ENCODE measurements at regions not wholly inside any gene's neighbourhood (a gene's known extent, or its start where the extent isn't known, plus 50 kb on each side); places are given as distances from the start of the nearest gene placed in this dataset.

DNA sequence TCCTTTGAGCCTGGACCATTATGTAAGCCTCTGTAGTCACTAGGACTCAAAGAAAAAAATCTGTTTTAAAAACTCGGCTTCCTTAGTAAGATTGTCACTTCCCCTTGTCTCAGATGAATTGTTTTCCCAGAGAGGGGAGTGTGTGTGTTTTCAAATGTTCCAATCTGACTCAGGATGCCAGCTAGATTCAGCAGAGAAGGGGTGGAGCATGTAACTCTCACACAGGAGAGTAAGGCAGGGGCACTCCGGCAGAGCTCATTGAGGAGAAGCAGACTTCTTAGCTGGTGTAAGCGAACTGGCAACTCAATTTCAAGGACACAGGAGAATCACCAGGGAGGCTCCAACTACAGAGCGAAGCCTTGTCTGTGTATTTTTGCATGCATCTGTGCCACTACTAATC lies 623.2 kb downstream of the LMO4 start:
- Histone ChIP-seq H3K9me3 (ENCODE audit: control insufficient read depth in 3 of 3, low read length in 3 of 3) (no peaks in the 10 kb centered on the region), H3K4me1 (ENCODE audit: control insufficient read depth in 3 of 3, insufficient read depth in 3 of 3, low read length in 3 of 3) (peaks cover 0 to 4% (median 0%) of the 10 kb centered on the region in 3 donors), H3K36me3 (ENCODE audit: control insufficient read depth in 3 of 3, insufficient read depth in 3 of 3, low read length in 3 of 3) (no peaks in the 10 kb centered on the region), H3K27ac (ENCODE audit: low read depth, low read length) (no peak overlapping the region), H3K27me3 (ENCODE audit: control insufficient read depth in 3 of 3, insufficient read depth in 3 of 3, low read length in 3 of 3) (peaks cover 0 to 2% (median 0%) of the 10 kb centered on the region in 3 donors), H3K9ac (ENCODE audit: low read depth in 1 of 3, low read length in 3 of 3) (no peak overlapping the region), H3K4me3 (ENCODE audit: low read length in 3 of 3) (no peak overlapping the region)

DNA sequence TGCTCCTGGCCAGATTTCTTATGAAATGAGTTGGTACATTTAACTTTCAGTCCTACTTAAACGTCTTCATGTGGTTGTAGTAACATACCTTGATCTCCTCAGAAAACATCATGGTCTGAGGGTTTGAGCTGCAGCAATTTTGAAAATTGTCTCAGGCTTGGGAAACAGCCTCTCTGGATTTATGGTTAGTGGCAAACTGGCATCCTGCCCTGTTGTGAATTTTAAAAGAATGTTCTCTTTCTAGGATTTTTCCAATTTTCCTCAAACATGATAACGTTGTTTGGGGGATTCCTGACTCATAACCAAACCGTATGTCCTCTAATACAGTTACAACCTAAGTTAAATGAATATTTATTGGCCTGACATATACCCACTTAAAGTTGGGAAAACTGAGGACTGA lies 624.4 kb downstream of the LMO4 start:
- Histone ChIP-seq H3K36me3 (ENCODE audit: control insufficient read depth in 3 of 3, insufficient read depth in 3 of 3, low read length in 3 of 3) (no peaks in the 10 kb centered on the region), H3K27ac (ENCODE audit: low read depth, low read length) (no peak overlapping the region), H3K4me1 (ENCODE audit: control insufficient read depth in 3 of 3, insufficient read depth in 3 of 3, low read length in 3 of 3) (peaks cover 0 to 4% (median 0%) of the 10 kb centered on the region in 3 donors), H3K9ac (ENCODE audit: low read depth in 1 of 3, low read length in 3 of 3) (no peak overlapping the region), H3K27me3 (ENCODE audit: control insufficient read depth in 3 of 3, insufficient read depth in 3 of 3, low read length in 3 of 3) (peaks cover 0 to 2% (median 0%) of the 10 kb centered on the region in 3 donors), H3K9me3 (ENCODE audit: control insufficient read depth in 3 of 3, low read length in 3 of 3) (no peaks in the 10 kb centered on the region), H3K4me3 (ENCODE audit: low read length in 3 of 3) (no peak overlapping the region)

DNA sequence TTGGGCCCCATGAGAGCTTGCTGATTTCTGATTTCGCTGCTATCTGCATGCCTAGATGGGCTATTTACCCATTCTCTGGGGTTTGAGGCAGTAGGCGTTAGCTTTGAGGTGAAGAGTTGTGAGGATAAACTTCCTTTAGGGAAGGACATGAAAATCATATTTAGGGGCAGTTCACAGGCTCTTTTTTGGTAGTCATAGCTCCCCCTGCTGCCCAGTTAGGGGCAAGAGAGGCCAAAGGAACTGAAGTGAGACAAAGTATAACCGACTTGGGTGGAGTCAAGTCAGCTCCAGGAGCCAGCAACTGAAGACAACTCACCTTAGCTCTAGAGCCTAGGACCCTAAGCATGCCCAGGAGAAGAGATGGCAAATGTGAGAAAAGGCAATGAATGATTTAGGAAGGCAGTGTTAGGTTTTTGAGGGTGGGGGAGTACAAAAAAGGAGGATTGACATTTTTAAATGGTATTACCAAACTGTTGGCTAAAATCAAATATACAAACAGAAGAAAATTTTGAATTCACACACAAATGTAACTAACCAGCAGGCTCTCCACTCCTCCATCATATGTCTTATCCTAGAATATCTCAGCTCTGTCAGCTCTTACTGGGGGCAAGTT lies 625.2 kb downstream of the LMO4 start:
- Histone ChIP-seq H3K9me3 (ENCODE audit: control insufficient read depth in 3 of 3, low read length in 3 of 3) (no peaks in the 10 kb centered on the region), H3K27ac (ENCODE audit: low read depth, low read length) (no peak overlapping the region), H3K4me1 (ENCODE audit: control insufficient read depth in 3 of 3, insufficient read depth in 3 of 3, low read length in 3 of 3) (peaks cover 0 to 4% (median 0%) of the 10 kb centered on the region in 3 donors), H3K36me3 (ENCODE audit: control insufficient read depth in 3 of 3, insufficient read depth in 3 of 3, low read length in 3 of 3) (no peaks in the 10 kb centered on the region), H3K9ac (ENCODE audit: low read depth in 1 of 3, low read length in 3 of 3) (no peak overlapping the region), H3K27me3 (ENCODE audit: control insufficient read depth in 3 of 3, insufficient read depth in 3 of 3, low read length in 3 of 3) (peaks cover 0 to 2% (median 0%) of the 10 kb centered on the region in 3 donors), H3K4me3 (ENCODE audit: low read length in 3 of 3) (no peak overlapping the region)

DNA sequence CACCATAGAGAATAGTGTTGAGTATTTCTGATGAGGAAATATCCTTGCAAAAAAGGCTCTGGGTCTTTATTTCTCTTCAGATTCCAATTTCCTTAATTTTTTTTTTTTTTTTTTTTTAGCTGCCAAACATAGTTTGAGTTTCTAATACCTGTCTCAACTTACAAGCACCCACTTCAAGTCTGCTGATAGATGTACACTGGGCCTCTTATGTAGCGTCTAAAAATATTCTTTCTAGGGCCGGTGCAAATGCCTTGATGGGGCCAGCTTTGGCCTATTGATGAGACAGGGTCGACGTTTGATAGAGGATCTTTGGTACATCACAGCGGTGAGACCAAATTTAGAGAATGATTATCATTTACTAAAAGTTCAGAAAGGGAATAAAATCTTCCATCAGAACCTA lies 626.4 kb downstream of the LMO4 start:
- H3K36me3 ChIP-seq (ENCODE audit: control insufficient read depth in 3 of 3, insufficient read depth in 3 of 3, low read length in 3 of 3) = no peaks in the 10 kb centered on the region
- H3K27ac ChIP-seq (ENCODE audit: low read depth, low read length) = no peak overlapping the region
- peaks cover 0 to 4% (median 0%) of the 10 kb centered on the region in 3 donors for H3K4me1 ChIP-seq (ENCODE audit: control insufficient read depth in 3 of 3, insufficient read depth in 3 of 3, low read length in 3 of 3)
- H3K27me3 ChIP-seq (ENCODE audit: control insufficient read depth in 3 of 3, insufficient read depth in 3 of 3, low read length in 3 of 3) = peaks cover 0 to 2% (median 2%) of the 10 kb centered on the region in 3 donors
- no peaks in the 10 kb centered on the region for H3K9me3 ChIP-seq (ENCODE audit: control insufficient read depth in 3 of 3, low read length in 3 of 3)
- no peak overlapping the region for H3K9ac ChIP-seq (ENCODE audit: low read depth in 1 of 3, low read length in 3 of 3)
- H3K4me3 ChIP-seq (ENCODE audit: low read length in 3 of 3) = no peak overlapping the region

DNA sequence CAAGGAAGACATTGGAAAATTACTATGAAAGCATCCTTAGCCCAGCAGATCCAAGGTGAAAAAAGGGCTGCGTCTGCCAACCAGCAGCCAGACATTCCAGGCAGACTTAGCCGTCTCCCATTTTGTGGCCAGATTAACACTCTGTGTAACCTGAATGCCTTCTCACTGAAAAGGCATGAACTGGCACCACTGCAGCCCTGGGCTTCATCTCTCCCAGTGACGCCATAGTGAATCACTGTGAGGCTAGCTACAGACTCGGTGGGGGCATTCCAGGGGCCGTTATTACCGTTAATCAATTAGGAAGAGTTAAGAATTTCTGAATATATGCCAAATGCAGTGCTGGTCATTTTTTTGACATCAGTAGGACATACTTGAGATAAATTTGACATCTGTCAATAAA lies 627.4 kb downstream of the LMO4 start:
- H3K27me3 ChIP-seq (ENCODE audit: control insufficient read depth in 3 of 3, insufficient read depth in 3 of 3, low read length in 3 of 3) = peaks cover 0 to 2% (median 0%) of the 10 kb centered on the region in 3 donors
- H3K27ac ChIP-seq (ENCODE audit: low read depth, low read length) = no peak overlapping the region
- peaks cover 0 to 4% (median 0%) of the 10 kb centered on the region in 3 donors for H3K4me1 ChIP-seq (ENCODE audit: control insufficient read depth in 3 of 3, insufficient read depth in 3 of 3, low read length in 3 of 3)
- H3K9ac ChIP-seq (ENCODE audit: low read depth in 1 of 3, low read length in 3 of 3) = no peak overlapping the region
- no peaks in the 10 kb centered on the region for H3K9me3 ChIP-seq (ENCODE audit: control insufficient read depth in 3 of 3, low read length in 3 of 3)
- H3K36me3 ChIP-seq (ENCODE audit: control insufficient read depth in 3 of 3, insufficient read depth in 3 of 3, low read length in 3 of 3) = no peaks in the 10 kb centered on the region
- no peak overlapping the region for H3K4me3 ChIP-seq (ENCODE audit: low read length in 3 of 3)

DNA sequence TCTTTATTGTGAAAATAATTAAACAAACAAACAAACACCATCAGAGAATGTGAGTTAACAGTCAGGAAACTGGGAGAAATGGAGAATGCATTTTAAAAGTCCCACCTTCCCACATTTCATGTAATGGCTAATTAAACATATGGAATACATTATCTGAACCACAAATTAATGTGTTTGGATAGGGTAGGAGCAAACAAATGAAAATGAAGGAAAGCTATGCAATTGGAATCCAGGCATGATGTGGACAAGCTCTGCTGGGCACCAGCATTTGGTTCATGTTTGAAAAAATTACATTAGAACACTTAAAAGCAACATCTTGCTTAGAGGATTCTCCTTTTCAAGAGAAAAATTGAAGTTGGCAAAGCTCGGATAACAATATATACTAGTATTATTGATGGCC lies 628.1 kb downstream of the LMO4 start:
- Histone ChIP-seq H3K36me3 (ENCODE audit: control insufficient read depth in 3 of 3, insufficient read depth in 3 of 3, low read length in 3 of 3) (no peaks in the 10 kb centered on the region), H3K27me3 (ENCODE audit: control insufficient read depth in 3 of 3, insufficient read depth in 3 of 3, low read length in 3 of 3) (peaks cover 0 to 2% (median 0%) of the 10 kb centered on the region in 3 donors), H3K4me1 (ENCODE audit: control insufficient read depth in 3 of 3, insufficient read depth in 3 of 3, low read length in 3 of 3) (peaks cover 0 to 4% (median 0%) of the 10 kb centered on the region in 3 donors), H3K4me3 (ENCODE audit: low read length in 3 of 3) (no peak overlapping the region), H3K9ac (ENCODE audit: low read depth in 1 of 3, low read length in 3 of 3) (no peak overlapping the region), H3K27ac (ENCODE audit: low read depth, low read length) (no peak overlapping the region), H3K9me3 (ENCODE audit: control insufficient read depth in 3 of 3, low read length in 3 of 3) (no peaks in the 10 kb centered on the region)

DNA sequence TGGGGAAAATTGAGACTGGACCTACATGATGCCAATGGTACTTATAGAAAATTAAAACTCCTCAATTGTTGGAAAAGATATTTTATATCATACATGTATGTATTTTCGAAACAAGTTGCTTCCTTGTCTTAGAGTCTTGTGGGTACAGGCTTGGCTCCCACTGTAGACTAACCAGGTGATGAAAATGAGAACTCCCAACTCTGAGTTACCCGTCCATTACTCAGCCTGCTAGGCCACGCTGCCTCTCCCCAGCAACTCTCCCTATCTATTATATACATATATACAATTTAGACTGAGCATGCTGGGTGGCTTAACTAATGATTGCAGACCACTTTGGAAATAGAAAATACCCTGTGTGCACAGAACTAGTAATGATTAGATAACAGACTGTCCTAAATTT lies 628.7 kb downstream of the LMO4 start:
- Histone ChIP-seq H3K27ac (ENCODE audit: low read depth, low read length) (no peak overlapping the region), H3K9me3 (ENCODE audit: control insufficient read depth in 3 of 3, low read length in 3 of 3) (no peaks in the 10 kb centered on the region), H3K36me3 (ENCODE audit: control insufficient read depth in 3 of 3, insufficient read depth in 3 of 3, low read length in 3 of 3) (no peaks in the 10 kb centered on the region), H3K9ac (ENCODE audit: low read depth in 1 of 3, low read length in 3 of 3) (no peak overlapping the region), H3K4me3 (ENCODE audit: low read length in 3 of 3) (no peak overlapping the region), H3K4me1 (ENCODE audit: control insufficient read depth in 3 of 3, insufficient read depth in 3 of 3, low read length in 3 of 3) (peaks cover 0 to 4% (median 0%) of the 10 kb centered on the region in 3 donors), H3K27me3 (ENCODE audit: control insufficient read depth in 3 of 3, insufficient read depth in 3 of 3, low read length in 3 of 3) (peaks cover 0 to 2% (median 0%) of the 10 kb centered on the region in 3 donors)

DNA sequence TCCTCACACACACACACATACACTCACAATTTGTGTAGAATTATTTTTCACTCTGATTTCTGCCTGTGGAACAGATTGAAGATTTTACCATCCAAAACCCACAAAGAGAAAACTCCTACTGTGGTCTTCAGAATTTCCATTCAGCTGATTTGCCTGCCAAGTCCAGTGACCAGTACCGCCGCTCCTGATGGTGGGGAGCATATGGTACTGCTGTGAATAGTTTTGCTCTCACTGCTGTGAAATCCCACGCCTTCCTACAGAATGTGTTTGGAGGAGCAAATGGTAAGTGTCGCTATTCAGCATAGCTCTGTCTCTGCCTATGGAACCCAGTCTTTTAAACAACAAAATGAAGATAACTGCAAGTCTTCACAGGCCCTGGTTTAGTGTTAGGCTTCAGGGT lies 629.5 kb downstream of the LMO4 start:
- peaks cover 0 to 2% (median 0%) of the 10 kb centered on the region in 3 donors for H3K27me3 ChIP-seq (ENCODE audit: control insufficient read depth in 3 of 3, insufficient read depth in 3 of 3, low read length in 3 of 3)
- H3K36me3 ChIP-seq (ENCODE audit: control insufficient read depth in 3 of 3, insufficient read depth in 3 of 3, low read length in 3 of 3) = no peaks in the 10 kb centered on the region
- peaks cover 0 to 4% (median 0%) of the 10 kb centered on the region in 3 donors for H3K4me1 ChIP-seq (ENCODE audit: control insufficient read depth in 3 of 3, insufficient read depth in 3 of 3, low read length in 3 of 3)
- no peak overlapping the region for H3K27ac ChIP-seq (ENCODE audit: low read depth, low read length)
- H3K9me3 ChIP-seq (ENCODE audit: control insufficient read depth in 3 of 3, low read length in 3 of 3) = no peaks in the 10 kb centered on the region
- H3K9ac ChIP-seq (ENCODE audit: low read depth in 1 of 3, low read length in 3 of 3) = no peak overlapping the region
- H3K4me3 ChIP-seq (ENCODE audit: low read length in 3 of 3) = no peak overlapping the region

DNA sequence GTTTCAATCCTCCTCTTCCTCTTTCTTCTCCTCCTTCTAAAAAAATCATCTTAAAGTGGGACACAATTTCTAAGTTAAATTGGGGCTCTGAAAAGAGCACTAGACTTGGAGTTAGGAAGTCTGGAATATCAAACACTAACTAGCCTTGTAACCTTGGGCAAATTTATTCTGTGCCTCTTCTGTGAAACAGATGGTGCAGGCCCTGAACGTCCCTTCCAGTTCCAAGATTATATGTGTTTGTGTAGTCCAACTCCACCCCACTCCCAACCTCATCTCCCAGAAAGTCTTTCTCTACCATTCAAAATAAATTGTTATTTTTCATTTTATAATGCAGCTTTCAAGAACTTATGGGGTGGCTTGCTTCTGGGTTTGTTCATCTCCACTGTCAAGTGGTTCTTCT lies 630.0 kb downstream of the LMO4 start:
- no peak overlapping the region for H3K27ac ChIP-seq (ENCODE audit: low read depth, low read length)
- peaks cover 0 to 4% (median 0%) of the 10 kb centered on the region in 3 donors for H3K4me1 ChIP-seq (ENCODE audit: control insufficient read depth in 3 of 3, insufficient read depth in 3 of 3, low read length in 3 of 3)
- H3K36me3 ChIP-seq (ENCODE audit: control insufficient read depth in 3 of 3, insufficient read depth in 3 of 3, low read length in 3 of 3) = no peaks in the 10 kb centered on the region
- peaks cover 0 to 2% (median 0%) of the 10 kb centered on the region in 3 donors for H3K27me3 ChIP-seq (ENCODE audit: control insufficient read depth in 3 of 3, insufficient read depth in 3 of 3, low read length in 3 of 3)
- no peak overlapping the region for H3K4me3 ChIP-seq (ENCODE audit: low read length in 3 of 3)
- no peaks in the 10 kb centered on the region for H3K9me3 ChIP-seq (ENCODE audit: control insufficient read depth in 3 of 3, low read length in 3 of 3)
- no peak overlapping the region for H3K9ac ChIP-seq (ENCODE audit: low read depth in 1 of 3, low read length in 3 of 3)

DNA sequence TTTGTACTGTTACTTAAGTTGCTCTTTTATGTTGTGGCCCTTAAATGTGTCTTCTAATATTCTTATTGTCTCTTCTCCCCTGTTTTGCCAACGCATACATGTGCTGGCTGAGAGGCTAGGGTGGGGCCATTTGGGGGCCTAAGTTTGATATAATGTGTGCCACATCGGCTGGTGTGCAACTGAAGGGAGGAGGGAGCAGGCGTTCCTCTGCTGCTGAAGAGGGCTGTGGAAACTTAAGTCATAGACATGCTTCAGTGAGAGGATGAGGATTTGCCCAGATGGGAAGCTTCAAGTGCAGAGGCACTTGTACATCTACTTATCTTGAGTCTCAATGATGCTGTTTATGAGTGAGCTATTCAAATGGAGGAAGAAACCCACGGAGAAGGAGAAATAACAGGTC lies 630.6 kb downstream of the LMO4 start:
- Histone ChIP-seq H3K36me3 (ENCODE audit: control insufficient read depth in 3 of 3, insufficient read depth in 3 of 3, low read length in 3 of 3) (no peaks in the 10 kb centered on the region), H3K4me3 (ENCODE audit: low read length in 3 of 3) (no peak overlapping the region), H3K9me3 (ENCODE audit: control insufficient read depth in 3 of 3, low read length in 3 of 3) (no peaks in the 10 kb centered on the region), H3K9ac (ENCODE audit: low read depth in 1 of 3, low read length in 3 of 3) (no peak overlapping the region), H3K4me1 (ENCODE audit: control insufficient read depth in 3 of 3, insufficient read depth in 3 of 3, low read length in 3 of 3) (peaks cover 0 to 4% (median 0%) of the 10 kb centered on the region in 3 donors), H3K27ac (ENCODE audit: low read depth, low read length) (no peak overlapping the region), H3K27me3 (ENCODE audit: control insufficient read depth in 3 of 3, insufficient read depth in 3 of 3, low read length in 3 of 3) (peaks cover 0 to 2% (median 0%) of the 10 kb centered on the region in 3 donors)

Measured in skeletal muscle tissue (tissue), 3 donors.